Naive thymus-derived CD4-positive, alpha-beta T cell (primary cell): ENCODE measurements at regions not wholly inside any gene's neighbourhood (a gene's known extent, or its start where the extent isn't known, plus 50 kb on each side); places are given as distances from the start of the nearest gene placed in this dataset.

Experiments used
- ATAC-seq: fragments of 150-1000 bp; cut with Tn5 transposase; 2 replicates; pipeline ENCODE4 v1.10.0; 2021; ENCODE audit warnings: mild to moderate bottlenecking, moderate library complexity
- CTCF ChIA-PET: fragments of 350-600 bp; sonication (Branson Sonifier 250); formaldehyde crosslinking; loops from one replicate; lab custom pipeline; 2021; ENCODE audit warnings: antibody characterized with exemption; lab: Charles Lee
- POLR2A ChIA-PET: fragments of 350-600 bp; sonication (Branson Sonifier 250); formaldehyde crosslinking; loops from one replicate; lab custom pipeline; 2021; ENCODE audit warnings: antibody characterized with exemption, inconsistent platforms; lab: Charles Lee
- DNase-seq, 9 donors: peaks; one replicate each; pipeline versions ENCODE4 v3.0.0 to v3.0.0-alpha.2; 2020 to 2022; ENCODE audit warnings: mixed read lengths in 1 of 9
- H3K27ac ChIP-seq: one replicate; pipeline ENCODE4 v1.7.0; 2013; ENCODE audit warnings: mild to moderate bottlenecking, low read depth, low read length, moderate library complexity
- H3K27me3 ChIP-seq, 2 donors: one replicate each; pipeline ENCODE4 v1.7.0; 2013; ENCODE audit warnings: low read length in 2 of 2, mild to moderate bottlenecking in 2 of 2, moderate library complexity in 2 of 2; ENCODE audit not compliant: control insufficient read depth in 2 of 2, insufficient read depth in 2 of 2
- H3K36me3 ChIP-seq, 3 experiments: 1 replicate in 2 of 3; 2 replicates in 1 of 3; pipeline ENCODE4 v1.7.0; 2013; ENCODE audit warnings: low read length in 3 of 3, mild to moderate bottlenecking in 3 of 3, moderate library complexity in 1 of 3; ENCODE audit not compliant: insufficient read depth in 3 of 3, control insufficient read depth in 2 of 3
- H3K4me1 ChIP-seq, 2 donors: one replicate each; pipeline ENCODE4 v1.7.0; 2013; ENCODE audit warnings: low read length in 2 of 2, mild to moderate bottlenecking in 2 of 2, moderate library complexity in 1 of 2; ENCODE audit not compliant: control insufficient read depth in 2 of 2, insufficient read depth in 2 of 2
- H3K4me3 ChIP-seq: 2 replicates; pipeline ENCODE4 v1.7.0; 2013; ENCODE audit warnings: mild to moderate bottlenecking, low read length
- H3K9me3 ChIP-seq, 3 experiments: 1 replicate in 2 of 3; 2 replicates in 1 of 3; pipeline ENCODE4 v1.7.0; 2013; ENCODE audit warnings: low read length in 3 of 3; ENCODE audit not compliant: control insufficient read depth in 2 of 3
- H3K27ac Mint-ChIP-seq, 9 donors: one replicate each; pipeline ENCODE4 v1.8.0; 2020 to 2022; ENCODE audit warnings: mixed read lengths in 9 of 9, mild to moderate bottlenecking in 8 of 9, moderate library complexity in 5 of 9, inconsistent platforms in 2 of 9
- H3K27me3 Mint-ChIP-seq, 5 donors: one replicate each; pipeline ENCODE4 v1.8.0; 2021 to 2022; ENCODE audit warnings: mixed read lengths in 5 of 5, mild to moderate bottlenecking in 1 of 5
- H3K36me3 Mint-ChIP-seq, 5 donors: one replicate each; pipeline ENCODE4 v1.8.0; 2020 to 2022; ENCODE audit warnings: mixed read lengths in 5 of 5, mild to moderate bottlenecking in 3 of 5, inconsistent platforms in 1 of 5
- H3K4me1 Mint-ChIP-seq, 7 donors: one replicate each; pipeline ENCODE4 v1.8.0; 2020 to 2022; ENCODE audit warnings: mixed read lengths in 7 of 7, mild to moderate bottlenecking in 3 of 7, inconsistent platforms in 1 of 7
- H3K4me3 Mint-ChIP-seq, 10 donors: one replicate each; pipeline ENCODE4 v1.8.0; 2020 to 2022; ENCODE audit warnings: mild to moderate bottlenecking in 10 of 10, mixed read lengths in 10 of 10, moderate library complexity in 6 of 10, inconsistent platforms in 2 of 10
- H3K9me3 Mint-ChIP-seq, 11 donors: one replicate each; pipeline ENCODE4 v1.8.0; 2020 to 2022; ENCODE audit warnings: mixed read lengths in 11 of 11, mild to moderate bottlenecking in 4 of 11, inconsistent platforms in 1 of 11, moderate library complexity in 1 of 11
- intact Hi-C, 2 donors: fragments of 100-400 bp; cut with micrococcal nuclease; formaldehyde crosslinking; loops; one replicate each; pipeline ENCODE4 v1.15.1; 2023

DNA sequence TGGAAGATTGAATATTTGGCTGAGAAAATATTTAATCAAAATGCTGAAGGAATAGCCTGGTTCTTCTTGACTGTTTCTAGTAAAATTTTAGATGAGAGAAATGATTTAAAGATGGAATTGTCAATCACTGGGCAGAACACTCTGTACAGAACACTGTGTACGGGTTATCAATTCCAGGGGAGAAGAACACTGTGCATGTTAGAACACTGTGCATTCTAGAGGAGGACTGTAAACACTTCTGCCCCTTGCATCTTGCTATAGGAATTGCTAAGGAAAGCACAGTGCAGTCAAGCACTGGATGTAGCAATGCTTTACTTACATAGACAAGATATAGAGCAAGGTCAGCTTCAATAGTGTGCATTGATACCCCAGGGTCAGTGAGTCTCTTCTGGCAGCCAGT lies 98.7 kb downstream of the RWDD3 start:
- Histone ChIP-seq H3K27me3 (no peaks in the 10 kb centered on the region), H3K27ac (no peak overlapping the region), H3K36me3 (no peaks in the 10 kb centered on the region), H3K9me3 (no peaks in the 10 kb centered on the region), H3K4me3 (no peak overlapping the region), H3K4me1 (no peaks in the 10 kb centered on the region)
- ATAC-seq (no peak), DNase-seq (no peak)
- intact Hi-C loops: no loop called here
- Mint-ChIP-seq H3K4me3 (no peak overlapping the region), H3K27me3 (peaks cover 0 to 5% (median 0%) of the 10 kb centered on the region in 5 donors), H3K4me1 (no peaks in the 10 kb centered on the region), H3K9me3 (peaks cover 0 to 14% (median 0%) of the 10 kb centered on the region in 11 donors), H3K27ac (no peak overlapping the region), H3K36me3 (no peaks in the 10 kb centered on the region)
- ChIA-PET CTCF (no interaction called here), POLR2A (no interaction called here)

GRCh38 chr1:95339377-95339776 lies 105.4 kb downstream of the RWDD3 start:
- DNase-seq: no peak
- POLR2A ChIA-PET: no interaction called here
- CTCF ChIA-PET: no interaction called here

DNA sequence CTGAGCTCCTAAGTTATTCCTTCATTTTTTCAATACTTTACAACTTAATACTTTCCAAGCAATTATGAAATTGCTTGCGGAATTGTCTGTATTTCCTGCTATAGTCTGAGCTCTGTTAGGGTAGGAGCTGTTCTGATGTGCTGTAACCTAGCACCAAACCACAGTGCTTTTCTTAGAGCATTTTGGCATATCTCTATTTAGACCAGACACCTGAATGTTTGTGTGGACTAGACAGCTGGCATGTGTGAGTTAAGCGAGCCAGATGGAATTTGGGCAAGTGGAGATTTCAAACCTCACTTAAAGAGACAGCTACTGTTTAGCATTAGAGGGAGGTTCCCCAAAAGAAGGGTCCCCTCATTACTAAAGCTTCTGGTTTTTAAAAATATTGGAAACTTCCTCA lies 106.1 kb downstream of the RWDD3 start:
- intact Hi-C loops: no loop called here
- CTCF ChIA-PET: no interaction called here
- DNase-seq: no peak

More at GRCh38 chr1:95339377-95339776, 105.4 kb downstream of the RWDD3 start:
- Histone ChIP-seq H3K36me3 (no peaks in the 10 kb centered on the region), H3K27me3 (no peaks in the 10 kb centered on the region), H3K27ac (no peak overlapping the region), H3K4me3 (no peak overlapping the region), H3K4me1 (no peaks in the 10 kb centered on the region), H3K9me3 (no peaks in the 10 kb centered on the region)
- H3K27ac Mint-ChIP-seq: no peak overlapping the region
- no peaks in the 10 kb centered on the region for H3K4me1 Mint-ChIP-seq
- H3K36me3 Mint-ChIP-seq: peaks cover 0 to 1% (median 0%) of the 10 kb centered on the region in 5 donors
- intact Hi-C loops: no loop called here
- no peak overlapping the region for H3K4me3 Mint-ChIP-seq
- H3K9me3 Mint-ChIP-seq: peaks cover 0 to 9% (median 0%) of the 10 kb centered on the region in 11 donors
- H3K27me3 Mint-ChIP-seq: peaks cover 0 to 23% (median 9%) of the 10 kb centered on the region in 5 donors
- ATAC-seq: no peak

DNA sequence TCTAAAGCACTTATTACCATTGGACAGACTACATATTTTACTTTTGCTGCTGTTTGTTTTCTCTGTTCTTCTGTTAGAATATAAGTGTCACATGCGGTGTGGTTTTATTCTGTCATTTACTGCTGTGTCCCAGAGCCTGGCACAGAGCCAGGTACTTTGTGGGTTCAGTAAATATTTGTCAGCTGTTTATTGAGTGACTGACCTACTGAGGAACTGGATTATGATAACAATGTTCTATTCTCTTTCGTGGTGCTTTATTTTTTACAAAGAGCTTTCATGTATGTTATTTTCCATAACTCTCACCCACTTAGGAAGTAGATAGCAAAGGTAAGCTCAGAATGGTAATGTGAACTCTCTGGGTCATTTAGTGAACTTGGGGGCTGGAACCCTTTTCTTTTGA lies 118.8 kb downstream of the RWDD3 start:
- no peaks in the 10 kb centered on the region for H3K36me3 ChIP-seq
- Mint-ChIP-seq H3K4me3 (no peak overlapping the region), H3K4me1 (no peaks in the 10 kb centered on the region), H3K9me3 (peaks cover 0 to 1% (median 0%) of the 10 kb centered on the region in 11 donors), H3K27me3 (peaks cover 0 to 6% (median 4%) of the 10 kb centered on the region in 5 donors), H3K36me3 (no peaks in the 10 kb centered on the region), H3K27ac (no peak overlapping the region)
- no peaks in the 10 kb centered on the region for H3K4me1 ChIP-seq
- H3K27me3 ChIP-seq: no peaks in the 10 kb centered on the region
- ChIA-PET CTCF (interaction anchor here (1.0 kb wide), 1 partner anchor 12 kb away, joined by 3 read pairs; no protein-coding TSS in a partner anchor), POLR2A (no interaction called here)
- H3K9me3 ChIP-seq: no peaks in the 10 kb centered on the region
- H3K4me3 ChIP-seq: no peak overlapping the region
- H3K27ac ChIP-seq: no peak overlapping the region
- DNase-seq (no peak), ATAC-seq (no peak)
- intact Hi-C loops: no loop called here

More for the DNA sequence above, 106.1 kb downstream of the RWDD3 start:
- H3K9me3 Mint-ChIP-seq: peaks cover 0 to 13% (median 0%) of the 10 kb centered on the region in 11 donors
- H3K4me1 Mint-ChIP-seq: no peaks in the 10 kb centered on the region
- peaks cover 0 to 8% (median 0%) of the 10 kb centered on the region in 5 donors for H3K36me3 Mint-ChIP-seq
- Histone ChIP-seq H3K9me3 (no peaks in the 10 kb centered on the region), H3K4me1 (no peaks in the 10 kb centered on the region), H3K27ac (no peak overlapping the region), H3K4me3 (no peak overlapping the region), H3K36me3 (no peaks in the 10 kb centered on the region), H3K27me3 (no peaks in the 10 kb centered on the region)
- H3K27ac Mint-ChIP-seq: no peak overlapping the region
- POLR2A ChIA-PET: no interaction called here
- no peak overlapping the region for H3K4me3 Mint-ChIP-seq
- H3K27me3 Mint-ChIP-seq: peaks cover 0 to 29% (median 14%) of the 10 kb centered on the region in 5 donors
- ATAC-seq: no peak

DNA sequence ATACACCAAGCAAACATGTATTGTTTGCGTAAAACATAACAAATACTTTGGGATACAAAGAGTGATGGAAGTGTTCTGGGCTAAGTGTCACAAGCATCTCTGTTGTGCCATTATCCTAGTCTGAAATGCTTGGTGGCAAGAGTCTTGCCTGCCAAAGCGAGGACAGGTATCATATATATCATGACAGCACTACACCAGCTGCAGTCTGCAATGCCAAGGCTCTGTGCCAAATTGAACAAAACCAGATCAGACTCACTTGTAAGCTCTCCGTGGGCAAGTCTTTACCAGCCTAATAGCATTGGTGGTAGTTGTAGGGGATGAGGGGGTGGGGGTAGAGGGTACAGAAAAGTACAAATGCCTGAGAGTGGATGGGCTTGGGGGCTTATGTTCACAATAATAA lies 119.2 kb downstream of the RWDD3 start:
- ATAC-seq (no peak), DNase-seq (no peak)
- Histone ChIP-seq H3K27me3 (no peaks in the 10 kb centered on the region), H3K4me3 (no peak overlapping the region), H3K27ac (no peak overlapping the region), H3K9me3 (no peaks in the 10 kb centered on the region), H3K36me3 (no peaks in the 10 kb centered on the region), H3K4me1 (no peaks in the 10 kb centered on the region)
- Mint-ChIP-seq H3K4me3 (no peak overlapping the region), H3K4me1 (no peaks in the 10 kb centered on the region), H3K27me3 (peaks cover 0 to 6% (median 4%) of the 10 kb centered on the region in 5 donors), H3K27ac (no peak overlapping the region), H3K36me3 (no peaks in the 10 kb centered on the region), H3K9me3 (peaks cover 0 to 1% (median 0%) of the 10 kb centered on the region in 11 donors)
- POLR2A ChIA-PET: no interaction called here
- intact Hi-C loops: no loop called here
- CTCF ChIA-PET: interaction anchor here (1.0 kb wide), 1 partner anchor 11 kb away, joined by 3 read pairs; no protein-coding TSS in a partner anchor

DNA sequence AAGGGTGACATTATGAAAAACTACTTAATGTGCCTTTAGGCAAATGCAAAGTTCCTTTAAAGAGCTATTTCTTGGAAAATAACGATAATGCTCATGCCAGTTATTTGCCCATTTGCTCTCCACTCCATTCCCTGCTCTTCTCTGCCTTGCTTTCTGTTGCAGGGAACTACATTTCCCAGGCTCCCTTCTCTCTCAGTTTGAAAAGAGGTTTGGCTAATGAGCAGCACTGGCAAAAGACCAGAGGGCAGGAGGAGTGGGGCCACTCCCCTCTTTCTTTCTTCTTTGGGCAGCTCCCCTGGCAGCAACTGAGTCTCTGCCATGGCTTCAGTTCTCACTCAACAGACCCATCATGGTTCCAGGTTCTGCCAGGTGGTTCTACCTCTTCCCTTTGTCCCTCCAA lies 130.5 kb downstream of the RWDD3 start:
- H3K9me3 Mint-ChIP-seq: peaks cover 0 to 11% (median 2%) of the 10 kb centered on the region in 11 donors
- ATAC-seq: no peak
- no peaks in the 10 kb centered on the region for H3K4me1 Mint-ChIP-seq

GRCh38 chr1:95366498-95366897 lies 132.5 kb downstream of the RWDD3 start:
- Histone ChIP-seq H3K4me1 (no peaks in the 10 kb centered on the region), H3K9me3 (no peaks in the 10 kb centered on the region), H3K27ac (no peak overlapping the region), H3K27me3 (no peaks in the 10 kb centered on the region), H3K36me3 (no peaks in the 10 kb centered on the region), H3K4me3 (no peak overlapping the region)
- peaks cover 0 to 29% (median 19%) of the 10 kb centered on the region in 5 donors for H3K27me3 Mint-ChIP-seq
- ATAC-seq: no peak
- no peak for DNase-seq
- CTCF ChIA-PET: no interaction called here
- H3K27ac Mint-ChIP-seq: no peak overlapping the region
- H3K36me3 Mint-ChIP-seq: no peaks in the 10 kb centered on the region
- POLR2A ChIA-PET: no interaction called here
- H3K4me3 Mint-ChIP-seq: no peak overlapping the region
- H3K4me1 Mint-ChIP-seq: no peaks in the 10 kb centered on the region
- intact Hi-C loops: no loop called here
- H3K9me3 Mint-ChIP-seq: peaks cover 0 to 9% (median 2%) of the 10 kb centered on the region in 11 donors

More for the DNA sequence above, 130.5 kb downstream of the RWDD3 start:
- Histone ChIP-seq H3K27me3 (no peaks in the 10 kb centered on the region), H3K4me1 (no peaks in the 10 kb centered on the region), H3K27ac (no peak overlapping the region), H3K36me3 (no peaks in the 10 kb centered on the region), H3K9me3 (no peaks in the 10 kb centered on the region), H3K4me3 (no peak overlapping the region)
- no peaks in the 10 kb centered on the region for H3K36me3 Mint-ChIP-seq
- intact Hi-C loops: no loop called here
- no peak overlapping the region for H3K4me3 Mint-ChIP-seq
- H3K27ac Mint-ChIP-seq: no peak overlapping the region
- H3K27me3 Mint-ChIP-seq: peaks cover 0 to 32% (median 19%) of the 10 kb centered on the region in 5 donors
- DNase-seq: no peak
- ChIA-PET POLR2A (no interaction called here), CTCF (interaction anchor here (0.9 kb wide), 1 partner anchor 12 kb away, joined by 3 read pairs; no protein-coding TSS in a partner anchor)
